H9 (cell line): ENCODE measurements at regions not wholly inside any gene's neighbourhood (a gene's known extent, or its start where the extent isn't known, plus 50 kb on each side); places are given as distances from the start of the nearest gene placed in this dataset.

Experiments used
- DNase-seq: peaks from one replicate; pipeline ENCODE4 v3.0.0-alpha.2; 2017
- H2AFZ ChIP-seq: one replicate; pipeline ENCODE4 v1.6.1; 2013; ENCODE audit warnings: mild to moderate bottlenecking, low read length, control low read depth, moderate library complexity
- H2AK5ac ChIP-seq: 2 replicates; pipeline ENCODE4 v1.6.1; 2013; ENCODE audit warnings: low read length, control low read depth, mixed read lengths; ENCODE audit not compliant: insufficient read length
- H2BK120ac ChIP-seq: one replicate; pipeline ENCODE4 v1.6.1; 2013; ENCODE audit warnings: low read depth, mild to moderate bottlenecking, low read length, control low read depth, inconsistent platforms; ENCODE audit not compliant: poor library complexity, severe bottlenecking
- H2BK12ac ChIP-seq: 2 replicates; pipeline ENCODE4 v1.6.1; 2013; ENCODE audit warnings: low read length, control low read depth, mixed read lengths, low read depth; ENCODE audit not compliant: insufficient read length
- H2BK15ac ChIP-seq: 2 replicates; pipeline ENCODE4 v1.6.1; 2013; ENCODE audit warnings: low read depth, low read length, control low read depth
- H2BK20ac ChIP-seq: one replicate; pipeline ENCODE4 v1.6.1; 2013; ENCODE audit warnings: low read depth, mild to moderate bottlenecking, low read length, control low read depth, inconsistent platforms; ENCODE audit not compliant: poor library complexity, severe bottlenecking
- H2BK5ac ChIP-seq: 2 replicates; pipeline ENCODE4 v1.6.1; 2013; ENCODE audit warnings: low read length, control low read depth, mixed read lengths; ENCODE audit not compliant: insufficient read length
- H3K14ac ChIP-seq: 2 replicates; pipeline ENCODE4 v1.6.1; 2013; ENCODE audit warnings: low read length, control low read depth; ENCODE audit not compliant: insufficient read depth
- H3K18ac ChIP-seq: 2 replicates; pipeline ENCODE4 v1.6.1; 2013; ENCODE audit warnings: low read depth, mild to moderate bottlenecking, mixed read lengths, low read length, control low read depth; ENCODE audit not compliant: insufficient read length
- H3K23ac ChIP-seq: 2 replicates; pipeline ENCODE4 v1.6.1; 2013; ENCODE audit warnings: low read length, control low read depth, mixed read lengths, low read depth; ENCODE audit not compliant: insufficient read length
- H3K23me2 ChIP-seq: 2 replicates; pipeline ENCODE4 v1.6.1; 2013; ENCODE audit warnings: low read depth, mild to moderate bottlenecking, mixed read lengths, low read length, control low read depth; ENCODE audit not compliant: insufficient read length, poor library complexity, severe bottlenecking
- H3K27ac ChIP-seq: 2 replicates; pipeline ENCODE4 v1.5.1; 2013; ENCODE audit warnings: low read length, control low read depth, mixed read lengths, low read depth; ENCODE audit not compliant: insufficient read length
- H3K27me3 ChIP-seq: 2 replicates; pipeline ENCODE4 v1.6.1; 2013; ENCODE audit warnings: low read length, control low read depth, inconsistent platforms; ENCODE audit not compliant: insufficient read depth
- H3K4ac ChIP-seq: 2 replicates; pipeline ENCODE4 v1.6.1; 2013; ENCODE audit warnings: low read depth, mild to moderate bottlenecking, control low read depth, inconsistent platforms, low read length, moderate library complexity
- H3K4me1 ChIP-seq: 2 replicates; pipeline ENCODE4 v1.6.1; 2013; ENCODE audit warnings: low read length, control low read depth, inconsistent platforms; ENCODE audit not compliant: insufficient read depth
- H3K4me2 ChIP-seq: 2 replicates; pipeline ENCODE4 v1.6.1; 2013; ENCODE audit warnings: low read length, control low read depth, mixed read lengths; ENCODE audit not compliant: insufficient read length, insufficient read depth
- H3K56ac ChIP-seq: 2 replicates; pipeline ENCODE4 v1.6.1; 2013; ENCODE audit warnings: low read depth, mild to moderate bottlenecking, mixed read lengths, low read length, control low read depth; ENCODE audit not compliant: insufficient read length
- H3K79me1 ChIP-seq: 2 replicates; pipeline ENCODE4 v1.6.1; 2013; ENCODE audit warnings: low read depth, mild to moderate bottlenecking, moderate library complexity, low read length, control low read depth, inconsistent platforms; ENCODE audit not compliant: insufficient read depth, poor library complexity, severe bottlenecking
- H3K79me2 ChIP-seq: 2 replicates; pipeline ENCODE4 v1.6.1; 2013; ENCODE audit warnings: low read length, control low read depth, inconsistent platforms; ENCODE audit not compliant: insufficient read depth
- H3K9ac ChIP-seq: 2 replicates; pipeline ENCODE4 v1.6.1; 2013; ENCODE audit warnings: low read length, control low read depth, mixed read lengths; ENCODE audit not compliant: insufficient read length; ENCODE audit errors: extremely low read depth
- H3K9me3 ChIP-seq: one replicate; pipeline ENCODE4 v1.6.1; 2013; ENCODE audit warnings: low read depth, low read length, inconsistent platforms; ENCODE audit not compliant: control insufficient read depth
- H3T11ph ChIP-seq: one replicate; pipeline ENCODE4 v1.6.1; 2013; ENCODE audit warnings: mild to moderate bottlenecking, low read length, control low read depth, inconsistent platforms
- H4K20me1 ChIP-seq: one replicate; pipeline ENCODE4 v1.6.1; 2013; ENCODE audit not compliant: control insufficient read depth, insufficient read length, insufficient read depth
- H4K5ac ChIP-seq: 2 replicates; pipeline ENCODE4 v1.6.1; 2013; ENCODE audit warnings: low read depth, mild to moderate bottlenecking, mixed read lengths, low read length, control low read depth; ENCODE audit not compliant: insufficient read length
- H4K8ac ChIP-seq: replicated peaks from 2 replicates; pipeline ENCODE4 v1.6.1; 2013; ENCODE audit warnings: low read length, control low read depth, mixed read lengths, low read depth; ENCODE audit not compliant: insufficient read length
- H4K91ac ChIP-seq: 2 replicates; pipeline ENCODE4 v1.6.1; 2013; ENCODE audit warnings: low read depth, mild to moderate bottlenecking, moderate library complexity, mixed read lengths, low read length, control low read depth; ENCODE audit not compliant: insufficient read length
- H3K27ac Mint-ChIP-seq, 3 experiments: 2 replicates in 2 of 3; 3 replicates in 1 of 3; pipeline ENCODE4 v1.8.0; 2020 to 2021; ENCODE audit warnings: mixed read lengths in 3 of 3, mild to moderate bottlenecking in 1 of 3, moderate library complexity in 1 of 3
- H3K27me3 Mint-ChIP-seq: 2 replicates; pipeline ENCODE4 v1.8.0; 2021; ENCODE audit warnings: low read depth, mild to moderate bottlenecking, moderate library complexity, mixed read lengths
- H3K36me3 Mint-ChIP-seq, 3 experiments: 2 replicates in 2 of 3; 3 replicates in 1 of 3; pipeline ENCODE4 v1.8.0; 2020 to 2021; ENCODE audit warnings: low read depth in 3 of 3, mixed read lengths in 3 of 3; ENCODE audit not compliant: insufficient read depth in 1 of 3
- H3K4me1 Mint-ChIP-seq, 2 experiments: 2 replicates each; pipeline ENCODE4 v1.8.0; 2020; ENCODE audit warnings: mixed read lengths in 2 of 2
- H3K4me3 Mint-ChIP-seq, 2 experiments: 2 replicates in 1 of 2; 3 replicates in 1 of 2; pipeline ENCODE4 v1.8.0; 2020 to 2021; ENCODE audit warnings: mild to moderate bottlenecking in 2 of 2, mixed read lengths in 2 of 2, moderate library complexity in 1 of 2
- H3K9me3 Mint-ChIP-seq, 2 experiments: 2 replicates in 1 of 2; 3 replicates in 1 of 2; pipeline ENCODE4 v1.8.0; 2020; ENCODE audit warnings: mild to moderate bottlenecking in 2 of 2, mixed read lengths in 2 of 2, moderate library complexity in 1 of 2
- CTCF ChIP-seq: fragments of 200-600 bp; sonication (generic); conservative IDR thresholded peaks from 3 replicates; pipeline ENCODE4 v1.8.0; 2021; ENCODE audit warnings: antibody characterized with exemption, mild to moderate bottlenecking
- WGBS: extraction: QIAGEN DNeasy Blood & Tissue Kit; methylation state at CpG from one replicate; pipeline ENCODE4 v1.1.7; 2013; ENCODE audit warnings: missing lambda C conversion rate, low lambda C conversion rate, mixed read lengths; ENCODE audit not compliant: insufficient read length; ENCODE audit errors: extremely low coverage; 5-methylcytosine and 5-hydroxymethylcytosine counted together

- Histone ChIP-seq H4K5ac (no peak overlapping the region), H3K9ac (no peak overlapping the region), H2AFZ (no peak overlapping the region), H4K91ac (no peak overlapping the region), H2AK5ac (no peak overlapping the region), H3K79me1 (no peaks in the 10 kb centered on the region), H2BK12ac (no peak overlapping the region), H3K4me1 (peaks cover 2% of the 10 kb centered on the region; the same call in 1 of the 2 replicates), H4K8ac (no peak overlapping the region), H3K23me2 (no peaks in the 10 kb centered on the region), H2BK20ac (no peak overlapping the region), H3K9me3 (no peaks in the 10 kb centered on the region), H3T11ph (no peak overlapping the region), H3K27ac (no peak overlapping the region), H2BK5ac (no peak overlapping the region), H2BK120ac (no peak overlapping the region), H3K79me2 (no peaks in the 10 kb centered on the region), H3K18ac (no peak overlapping the region), H3K23ac (no peak overlapping the region), H3K56ac (no peak overlapping the region), H3K4me2 (no peak overlapping the region), H4K20me1 (no peaks in the 10 kb centered on the region), H3K14ac (no peak overlapping the region), H3K27me3 (no peaks in the 10 kb centered on the region), H2BK15ac (no peak overlapping the region), H3K4ac (no peak overlapping the region)
- DNase-seq = no peak
- Mint-ChIP-seq H3K4me1 (peaks cover 2 to 7% of the 10 kb centered on the region in 2 experiments), H3K36me3 (0 out of 7 replicates have a peak, but pooled peaks cover 0 to under 1% (median 0%) of the 10 kb centered on the region in 3 experiments), H3K4me3 (no peak overlapping the region), H3K27ac (no peak overlapping the region), H3K27me3 (no peaks in the 10 kb centered on the region), H3K9me3 (no peaks in the 10 kb centered on the region; a peak in 1 of 5 replicates)
- WGBS = no CpG with 5 or more reads among the region's 7 CpGs
- no peak for TF ChIP-seq CTCF
Observed at GRCh38 chr13:78401873-78402707, 201.3 kb downstream of the POU4F1 start.
